ENCODE measurements at regions not wholly inside any gene's neighbourhood (a gene's known extent, or its start where the extent isn't known, plus 50 kb on each side); places are given as distances from the start of the nearest gene placed in this dataset.
"Not testable (repeated sequence)": the region's sequence is repeated elsewhere in the genome, so short reads cannot be mapped to it uniquely, and the experiment has no call there.

DNA sequence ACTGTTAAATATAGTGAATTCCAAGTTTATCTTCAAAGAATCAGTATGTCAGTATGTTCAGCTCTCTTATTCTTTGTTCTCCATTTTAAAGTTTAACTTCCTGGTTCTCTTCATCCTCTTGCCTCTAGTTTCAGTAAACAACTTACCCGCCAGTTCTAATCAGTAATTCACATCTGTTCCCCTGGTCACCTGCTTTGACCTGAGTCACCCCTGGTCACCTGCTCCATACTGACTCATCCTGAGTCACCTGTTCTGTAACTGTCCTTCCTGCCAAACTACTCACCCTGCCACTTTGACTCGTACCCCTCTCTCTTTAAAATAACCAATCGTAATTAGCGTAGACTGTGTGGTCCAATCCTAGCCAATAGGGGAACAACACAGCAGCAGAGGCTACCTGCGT lies 992.7 kb upstream of the HS3ST1 start:
- Mint-ChIP-seq H3K36me3 (ENCODE audit: low read depth) (no peaks in the 10 kb centered on the region), H3K27ac (no peak overlapping the region), H3K9me3 (peaks cover 11% of the 10 kb centered on the region), H3K4me1 (no peaks in the 10 kb centered on the region), H3K4me3 (no peak overlapping the region), H3K27me3 (no peaks in the 10 kb centered on the region)
- DNase-seq (no peak), ATAC-seq (no peak)

DNA sequence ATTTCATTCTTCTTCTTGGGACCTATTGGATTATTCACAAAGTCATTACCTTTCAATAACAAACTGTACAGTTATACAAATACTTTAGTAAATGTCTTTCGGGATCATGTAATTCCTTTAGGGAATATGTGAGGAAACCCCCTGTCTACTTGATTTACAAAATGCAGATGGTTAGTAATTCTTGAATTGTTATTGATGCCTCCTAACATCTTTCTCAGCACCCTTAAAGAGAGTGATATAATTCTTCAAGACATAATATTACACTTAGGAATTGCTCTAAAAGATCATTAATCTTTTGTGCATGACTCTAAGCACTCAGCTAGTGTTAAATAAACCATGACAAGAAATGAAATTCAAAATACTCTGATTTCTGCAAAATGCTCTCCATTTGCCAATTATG lies 988.1 kb upstream of the HS3ST1 start:
- peaks cover 4% of the 10 kb centered on the region for H3K9me3 Mint-ChIP-seq
- no peaks in the 10 kb centered on the region for H3K36me3 Mint-ChIP-seq (ENCODE audit: low read depth)
- no peak overlapping the region for H3K27ac Mint-ChIP-seq
- H3K4me3 Mint-ChIP-seq = no peak overlapping the region
- DNase-seq = no peak
- no peaks in the 10 kb centered on the region for H3K27me3 Mint-ChIP-seq
- no peaks in the 10 kb centered on the region for H3K4me1 Mint-ChIP-seq
- ATAC-seq = no peak

- Mint-ChIP-seq H3K4me3 (no peak overlapping the region), H3K4me1 (no peaks in the 10 kb centered on the region), H3K36me3 (ENCODE audit: low read depth) (no peaks in the 10 kb centered on the region), H3K27ac (no peak overlapping the region), H3K27me3 (no peaks in the 10 kb centered on the region), H3K9me3 (no peaks in the 10 kb centered on the region)
- ATAC-seq = no peak
- DNase-seq = no peak
These were observed 985.6 kb upstream of the HS3ST1 start for GRCh38 chr4:12414181-12414812.

- H3K36me3 Mint-ChIP-seq (ENCODE audit: low read depth) = no peaks in the 10 kb centered on the region
- peaks cover 5% of the 10 kb centered on the region for H3K9me3 Mint-ChIP-seq
- no peak overlapping the region for H3K27ac Mint-ChIP-seq
- H3K4me3 Mint-ChIP-seq = no peak overlapping the region
- H3K4me1 Mint-ChIP-seq = no peaks in the 10 kb centered on the region
- DNase-seq (no peak), ATAC-seq (no peak)
- H3K27me3 Mint-ChIP-seq = no peaks in the 10 kb centered on the region
These were observed 982.4 kb upstream of the HS3ST1 start for GRCh38 chr4:12411072-12411471.

DNA sequence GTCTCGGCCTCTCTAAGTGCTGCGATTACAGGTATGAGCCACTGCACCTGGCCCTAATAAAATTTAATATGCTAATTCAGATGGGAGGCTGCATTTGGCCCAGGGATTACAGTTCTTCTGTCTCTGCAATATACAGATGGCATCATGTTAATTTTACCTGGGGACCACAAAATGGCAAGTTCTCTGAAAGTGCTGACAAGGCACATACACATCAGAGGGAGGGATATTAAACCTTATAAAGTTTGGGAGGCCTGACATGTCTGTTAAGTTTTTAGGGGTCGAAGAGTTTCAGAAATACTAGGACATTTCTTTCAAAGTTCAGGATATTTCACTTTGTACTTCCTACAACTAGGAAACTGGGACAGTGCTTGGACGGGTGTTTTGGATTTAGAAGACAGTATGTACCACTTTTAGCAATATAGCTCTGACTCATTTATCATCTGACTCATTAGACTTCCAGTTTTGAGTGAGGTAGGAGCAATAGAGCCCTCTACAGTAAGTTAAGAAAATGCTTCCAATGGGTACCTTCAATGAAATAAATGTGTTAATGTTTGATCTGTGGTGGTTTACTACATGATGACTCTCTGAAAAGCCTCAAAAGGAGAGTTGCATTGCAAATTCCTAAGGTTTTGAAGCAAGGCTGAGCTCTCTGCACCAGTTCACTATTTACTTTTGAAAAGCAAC lies 981.0 kb upstream of the HS3ST1 start:
- H3K4me1 Mint-ChIP-seq = no peaks in the 10 kb centered on the region
- no peak overlapping the region for H3K27ac Mint-ChIP-seq
- H3K9me3 Mint-ChIP-seq = peaks cover 5% of the 10 kb centered on the region
- H3K4me3 Mint-ChIP-seq = no peak overlapping the region
- DNase-seq = no peak
- H3K27me3 Mint-ChIP-seq = no peaks in the 10 kb centered on the region
- no peaks in the 10 kb centered on the region for H3K36me3 Mint-ChIP-seq (ENCODE audit: low read depth)
- ATAC-seq = peak; percentile 36

DNA sequence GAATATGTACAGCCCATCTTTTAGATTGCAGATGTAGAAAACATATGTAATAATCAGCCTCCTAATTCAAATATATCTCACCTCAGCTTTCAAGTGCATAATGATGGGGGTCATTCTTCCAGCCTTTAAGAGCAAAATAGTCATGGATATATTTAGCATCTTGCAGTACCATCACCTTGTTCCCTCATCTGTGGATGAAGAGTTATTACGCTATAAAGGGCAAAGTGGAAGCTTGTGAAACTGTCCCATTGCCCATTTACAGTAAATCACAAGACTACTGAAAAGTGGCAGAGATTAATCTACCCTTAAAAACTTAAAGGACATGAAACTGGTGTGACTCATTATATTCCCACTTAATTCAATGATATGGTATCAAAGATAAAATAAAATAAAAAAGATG lies 979.7 kb upstream of the HS3ST1 start:
- H3K4me3 Mint-ChIP-seq = no peak overlapping the region
- no peaks in the 10 kb centered on the region for H3K27me3 Mint-ChIP-seq
- ATAC-seq = no peak
- no peak overlapping the region for H3K27ac Mint-ChIP-seq
- peaks cover 11% of the 10 kb centered on the region for H3K9me3 Mint-ChIP-seq
- no peak for DNase-seq
- no peaks in the 10 kb centered on the region for H3K4me1 Mint-ChIP-seq
- H3K36me3 Mint-ChIP-seq (ENCODE audit: low read depth) = no peaks in the 10 kb centered on the region

GRCh38 chr4:12403175-12403574 lies 974.5 kb upstream of the HS3ST1 start:
- Mint-ChIP-seq H3K9me3 (peaks cover 14% of the 10 kb centered on the region), H3K27me3 (no peaks in the 10 kb centered on the region), H3K4me3 (no peak overlapping the region), H3K4me1 (no peaks in the 10 kb centered on the region), H3K27ac (no peak overlapping the region), H3K36me3 (ENCODE audit: low read depth) (no peaks in the 10 kb centered on the region)
- ATAC-seq (no peak), DNase-seq (no peak)

DNA sequence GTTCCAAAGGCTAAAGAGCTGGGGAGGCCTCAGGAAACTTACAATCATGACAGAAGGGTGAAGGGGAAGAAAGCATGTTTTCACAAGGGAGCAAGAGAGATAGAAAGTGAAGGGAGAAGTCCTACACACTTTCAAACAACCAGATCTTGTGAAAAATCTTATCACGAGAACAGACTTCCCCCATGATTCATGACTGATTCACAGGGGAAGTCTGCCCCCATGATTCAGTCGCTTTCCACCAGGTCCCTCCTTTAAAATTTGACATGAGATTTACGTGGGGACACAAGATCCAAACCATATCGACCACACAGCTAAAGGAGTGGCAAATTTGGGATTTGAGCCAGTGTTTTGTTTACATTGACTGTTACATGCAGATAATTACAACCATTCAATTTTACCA lies 971.1 kb upstream of the HS3ST1 start:
- Mint-ChIP-seq H3K27ac (no peak overlapping the region), H3K27me3 (no peaks in the 10 kb centered on the region), H3K4me1 (no peaks in the 10 kb centered on the region), H3K9me3 (peaks cover 16% of the 10 kb centered on the region), H3K36me3 (ENCODE audit: low read depth) (no peaks in the 10 kb centered on the region), H3K4me3 (no peak overlapping the region)
- DNase-seq (no peak), ATAC-seq (no peak)

GRCh38 chr4:12393631-12394262 lies 965.1 kb upstream of the HS3ST1 start:
- H3K27ac Mint-ChIP-seq = no peak overlapping the region
- peaks cover 8% of the 10 kb centered on the region for H3K9me3 Mint-ChIP-seq
- ATAC-seq (no peak), DNase-seq (no peak)
- H3K4me3 Mint-ChIP-seq = no peak overlapping the region
- H3K27me3 Mint-ChIP-seq = no peaks in the 10 kb centered on the region
- H3K36me3 Mint-ChIP-seq (ENCODE audit: low read depth) = no peaks in the 10 kb centered on the region
- no peaks in the 10 kb centered on the region for H3K4me1 Mint-ChIP-seq

DNA sequence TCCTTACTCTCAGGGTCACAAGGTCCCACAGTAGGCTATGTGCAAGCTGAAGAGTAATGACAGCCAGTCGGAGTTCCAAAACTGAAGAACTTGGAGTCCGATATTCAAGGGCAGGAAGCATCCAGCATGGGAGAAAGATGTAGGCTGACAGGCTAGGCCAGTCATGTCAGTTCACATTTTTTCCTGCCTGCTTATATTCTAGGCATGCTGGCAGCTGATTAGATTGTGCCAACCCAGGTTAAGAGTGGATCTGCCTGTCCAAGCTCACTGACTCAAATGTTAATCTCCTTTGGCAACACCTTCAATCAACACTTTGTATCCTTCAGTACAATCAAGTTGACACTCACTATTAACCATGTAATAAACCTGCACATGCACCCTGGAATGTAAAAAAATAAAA lies 960.9 kb upstream of the HS3ST1 start:
- no peak for ATAC-seq
- DNase-seq = no peak
- Mint-ChIP-seq H3K27ac (no peak overlapping the region), H3K4me3 (no peak overlapping the region), H3K36me3 (ENCODE audit: low read depth) (no peaks in the 10 kb centered on the region), H3K9me3 (peaks cover 4% of the 10 kb centered on the region), H3K27me3 (no peaks in the 10 kb centered on the region), H3K4me1 (no peaks in the 10 kb centered on the region)

DNA sequence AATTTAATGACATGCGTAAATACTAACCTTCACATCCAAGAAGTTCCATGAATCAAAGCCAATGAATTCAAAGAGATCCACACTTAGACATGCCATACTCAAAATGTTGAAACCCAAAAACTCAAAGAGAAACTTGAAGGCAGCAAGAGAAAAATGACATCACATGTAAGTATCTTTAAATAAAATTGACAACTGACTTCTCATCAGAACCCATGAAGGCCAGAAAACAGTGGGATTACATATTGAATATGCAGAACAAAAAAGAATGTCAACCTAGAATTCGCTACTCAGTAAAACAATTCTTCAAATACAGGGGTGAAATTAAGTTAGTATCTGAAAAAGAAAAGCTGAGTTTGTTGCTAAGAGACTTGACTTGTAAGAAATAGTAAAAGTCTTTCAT lies 953.9 kb upstream of the HS3ST1 start:
- H3K27me3 Mint-ChIP-seq = no peaks in the 10 kb centered on the region
- H3K27ac Mint-ChIP-seq = no peak overlapping the region
- H3K4me1 Mint-ChIP-seq = no peaks in the 10 kb centered on the region
- H3K36me3 Mint-ChIP-seq (ENCODE audit: low read depth) = no peaks in the 10 kb centered on the region
- peaks cover 18% of the 10 kb centered on the region for H3K9me3 Mint-ChIP-seq
- no peak for DNase-seq
- H3K4me3 Mint-ChIP-seq = no peak overlapping the region
- no peak for ATAC-seq

- no peak for DNase-seq
- Mint-ChIP-seq H3K4me1 (no peaks in the 10 kb centered on the region), H3K27me3 (no peaks in the 10 kb centered on the region)
These were observed 950.5 kb upstream of the HS3ST1 start for GRCh38 chr4:12379191-12379590.

GRCh38 chr4:12375805-12376204 lies 947.1 kb upstream of the HS3ST1 start:
- no peaks in the 10 kb centered on the region for H3K27me3 Mint-ChIP-seq
- H3K4me3 Mint-ChIP-seq = no peak overlapping the region
- no peak overlapping the region for H3K27ac Mint-ChIP-seq
- DNase-seq (no peak), ATAC-seq (no peak)
- peaks cover 4% of the 10 kb centered on the region for H3K9me3 Mint-ChIP-seq
- no peaks in the 10 kb centered on the region for H3K36me3 Mint-ChIP-seq (ENCODE audit: low read depth)
- H3K4me1 Mint-ChIP-seq = no peaks in the 10 kb centered on the region

More at GRCh38 chr4:12379191-12379590, 950.5 kb upstream of the HS3ST1 start:
- no peaks in the 10 kb centered on the region for H3K36me3 Mint-ChIP-seq (ENCODE audit: low read depth)
- H3K9me3 Mint-ChIP-seq = peaks cover 18% of the 10 kb centered on the region
- no peak for ATAC-seq
- H3K27ac Mint-ChIP-seq = no peak overlapping the region
- H3K4me3 Mint-ChIP-seq = no peak overlapping the region

GRCh38 chr4:12365869-12366268 lies 937.2 kb upstream of the HS3ST1 start:
- H3K27ac Mint-ChIP-seq; DNase-seq; H3K4me3 Mint-ChIP-seq; H3K27me3 Mint-ChIP-seq; ATAC-seq; H3K36me3 Mint-ChIP-seq (ENCODE audit: low read depth); H3K4me1 Mint-ChIP-seq: not testable (repeated sequence)
- peaks cover 11% of the 10 kb centered on the region for H3K9me3 Mint-ChIP-seq

GRCh38 chr4:12360391-12360790 lies 931.7 kb upstream of the HS3ST1 start:
- Mint-ChIP-seq H3K36me3 (ENCODE audit: low read depth) (no peaks in the 10 kb centered on the region), H3K9me3 (peaks cover 21% of the 10 kb centered on the region), H3K4me3 (no peak overlapping the region), H3K27ac (no peak overlapping the region), H3K4me1 (no peaks in the 10 kb centered on the region), H3K27me3 (no peaks in the 10 kb centered on the region)
- ATAC-seq (no peak), DNase-seq (no peak)
